ENCODE measurements at regions not wholly inside any gene's neighbourhood (a gene's known extent, or its start where the extent isn't known, plus 50 kb on each side); places are given as distances from the start of the nearest gene placed in this dataset.

GRCh38 chr11:121944556-121945230 lies 171.3 kb downstream of the BLID start:
- DNase-seq (ENCODE audit: extremely low spot score): no peak
- POLR2A ChIA-PET: no interaction called here
- CTCF ChIA-PET: interaction anchor here (1.3 kb wide), 1 partner anchor 29 kb away, joined by 3 read pairs; no protein-coding TSS in a partner anchor
- TF ChIP-seq CTCF (IDR thresholded peaks at IDR 0.05; ENCODE audit: control extremely low read depth, extremely low read depth, low read depth, missing control alignments): no peak

GRCh38 chr11:121938076-121938475 lies 177.9 kb downstream of the BLID start:
- ChIA-PET POLR2A (no interaction called here), CTCF (no interaction called here)
- TF ChIP-seq CTCF (IDR thresholded peaks at IDR 0.05; ENCODE audit: control extremely low read depth, extremely low read depth, low read depth, missing control alignments): no peak
- no peak for DNase-seq (ENCODE audit: extremely low spot score)

- ChIA-PET CTCF (no interaction called here), POLR2A (no interaction called here)
- TF ChIP-seq CTCF (IDR thresholded peaks at IDR 0.05; ENCODE audit: control extremely low read depth, extremely low read depth, low read depth, missing control alignments): no peak
- DNase-seq (ENCODE audit: extremely low spot score): no peak
Observed at GRCh38 chr11:121936781-121937447, 179.1 kb downstream of the BLID start.

GRCh38 chr11:121936370-121936769 lies 179.6 kb downstream of the BLID start:
- CTCF ChIA-PET: no interaction called here
- POLR2A ChIA-PET: no interaction called here
- no peak for DNase-seq (ENCODE audit: extremely low spot score)
- no peak for TF ChIP-seq CTCF (IDR thresholded peaks at IDR 0.05; ENCODE audit: control extremely low read depth, extremely low read depth, low read depth, missing control alignments)

GRCh38 chr11:121933694-121934093 lies 182.3 kb downstream of the BLID start:
- ChIA-PET CTCF (no interaction called here), POLR2A (no interaction called here)
- no peak for DNase-seq (ENCODE audit: extremely low spot score)
- TF ChIP-seq CTCF (IDR thresholded peaks at IDR 0.05; ENCODE audit: control extremely low read depth, extremely low read depth, low read depth, missing control alignments): no peak

GRCh38 chr11:121933294-121933693 lies 182.7 kb downstream of the BLID start:
- no peak for DNase-seq (ENCODE audit: extremely low spot score)
- CTCF ChIA-PET: no interaction called here
- POLR2A ChIA-PET: no interaction called here

More at GRCh38 chr11:121933294-121933693, 182.7 kb downstream of the BLID start:
- no peak for TF ChIP-seq CTCF (IDR thresholded peaks at IDR 0.05; ENCODE audit: control extremely low read depth, extremely low read depth, low read depth, missing control alignments)
